Pulmonary artery endothelial cell (primary cell): ENCODE measurements at regions not wholly inside any gene's neighbourhood (a gene's known extent, or its start where the extent isn't known, plus 50 kb on each side); places are given as distances from the start of the nearest gene placed in this dataset.

Experiments
- DNase-seq: peaks from one replicate; pipeline ENCODE4 v3.0.0-alpha.2; 2011; ENCODE audit warnings: low read depth, low spot score

DNA sequence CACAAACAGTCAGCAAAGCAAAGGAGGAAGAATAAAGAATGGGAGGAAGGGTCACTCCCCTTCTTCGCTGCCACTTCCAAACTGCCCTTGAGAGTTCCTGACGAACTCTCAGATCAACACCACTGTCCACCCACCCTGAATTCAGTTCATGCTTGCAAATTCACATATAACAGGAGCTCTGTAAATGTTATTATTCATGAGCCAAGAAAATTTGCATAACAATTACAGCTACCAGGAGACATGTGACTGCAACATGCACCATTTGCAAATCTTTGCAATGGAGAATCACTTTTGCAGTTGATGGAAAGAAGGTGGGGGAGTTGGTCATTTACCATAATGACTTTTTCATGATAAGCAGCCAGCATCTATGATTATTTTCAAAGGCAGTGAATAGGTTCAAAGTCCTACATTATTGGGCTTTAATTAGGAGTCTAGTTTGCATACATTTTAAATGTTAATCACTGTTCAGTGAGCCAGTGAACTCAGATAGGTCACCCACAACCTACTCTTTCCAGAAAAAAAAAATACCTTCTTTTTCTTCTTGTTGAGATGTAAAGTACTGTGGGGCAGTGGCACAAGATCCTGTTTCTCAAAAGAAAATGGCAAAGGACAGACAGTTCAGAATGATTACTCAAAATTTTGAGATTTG is 149.7 kb downstream of the CAAP1 start:
- no peak for DNase-seq

GRCh38 chr9:26735160-26735559 is 157.4 kb downstream of the CAAP1 start:
- no peak for DNase-seq

DNA sequence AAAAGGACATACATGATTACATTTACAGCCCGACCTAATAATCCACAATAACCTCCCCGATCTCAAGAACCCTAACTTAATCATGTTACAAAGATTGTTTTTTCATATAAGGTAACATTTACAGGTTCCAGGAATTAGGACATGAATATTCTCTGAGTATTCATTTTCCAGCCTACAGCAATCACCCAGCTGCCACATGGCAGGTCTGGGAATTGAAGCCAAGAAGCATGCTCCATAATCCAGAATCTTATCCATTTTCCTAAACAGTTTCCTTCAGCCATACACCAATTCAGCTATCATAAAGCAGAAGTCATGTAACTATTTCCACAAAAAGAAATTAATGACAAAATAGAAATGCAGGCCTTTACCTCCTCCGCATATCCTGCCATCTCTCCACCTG is 163.4 kb downstream of the CAAP1 start:
- no peak for DNase-seq

DNA sequence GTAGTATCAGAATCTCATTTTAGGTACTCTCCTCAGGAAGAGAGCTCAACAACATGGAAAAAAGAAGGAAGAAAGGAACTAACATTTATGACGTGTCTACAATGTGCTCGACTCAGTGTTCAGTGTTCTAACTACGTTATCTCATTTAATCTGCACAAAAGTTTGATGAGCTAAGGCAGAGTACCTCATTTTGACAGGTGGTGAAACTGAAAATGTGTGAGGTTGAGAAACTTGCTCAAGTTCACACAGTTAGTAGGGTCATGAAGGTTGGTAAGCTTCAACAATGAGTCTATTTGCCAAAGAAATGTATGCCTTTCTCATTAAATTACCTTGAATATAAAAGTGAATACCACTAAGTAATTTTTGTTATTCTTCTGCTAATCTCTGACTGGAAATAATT is 165.1 kb downstream of the CAAP1 start:
- no peak for DNase-seq

DNA sequence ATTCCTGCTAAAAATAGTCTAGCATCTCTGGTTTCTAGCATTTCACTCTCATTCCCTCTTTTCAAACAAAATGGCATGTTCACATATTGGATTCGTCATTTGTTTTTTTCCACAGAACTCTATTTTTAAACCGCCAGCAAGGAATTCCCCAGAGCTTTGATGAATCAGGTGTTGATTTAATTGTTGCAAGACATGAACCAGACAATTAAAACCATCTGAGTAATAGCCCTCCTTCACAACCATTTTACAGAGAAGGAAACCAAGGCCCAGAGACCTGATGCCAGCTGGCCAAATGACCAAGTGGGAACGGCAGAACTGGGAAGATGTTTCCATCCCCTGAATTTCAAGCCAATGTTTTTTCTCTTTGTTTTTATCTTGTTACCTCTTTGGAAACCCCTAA is 167.0 kb downstream of the CAAP1 start:
- DNase-seq, result no peak

DNA sequence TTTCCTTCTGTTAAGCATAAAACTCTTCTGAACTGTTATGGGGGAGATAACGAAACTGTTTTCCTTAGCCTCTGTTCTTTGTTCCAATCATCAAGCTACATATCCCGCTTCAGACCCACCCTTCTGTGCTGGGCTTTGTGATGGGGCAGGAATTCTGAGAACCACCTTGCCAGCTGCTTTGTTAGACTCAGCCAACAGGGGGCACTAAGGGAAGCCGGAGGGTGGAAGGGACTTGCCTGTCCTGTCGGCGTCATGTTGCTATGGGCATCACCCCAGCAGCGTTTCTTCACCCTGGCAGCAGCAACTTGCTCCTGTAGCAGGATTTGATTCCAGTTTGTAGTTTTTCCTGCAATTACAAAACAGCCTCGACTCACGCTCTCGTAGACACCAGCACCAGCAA is 169.1 kb downstream of the CAAP1 start:
- no peak for DNase-seq

- DNase-seq, result no peak
Measured at GRCh38 chr9:26722755-26723154, 169.8 kb downstream of the CAAP1 start.

- no peak for DNase-seq
Measured at GRCh38 chr9:26710008-26710407, 182.6 kb downstream of the CAAP1 start.

GRCh38 chr9:26706223-26706622 is 186.4 kb downstream of the CAAP1 start:
- no peak for DNase-seq

GRCh38 chr9:26695298-26695622 is 197.3 kb downstream of the CAAP1 start:
- no peak for DNase-seq

DNA sequence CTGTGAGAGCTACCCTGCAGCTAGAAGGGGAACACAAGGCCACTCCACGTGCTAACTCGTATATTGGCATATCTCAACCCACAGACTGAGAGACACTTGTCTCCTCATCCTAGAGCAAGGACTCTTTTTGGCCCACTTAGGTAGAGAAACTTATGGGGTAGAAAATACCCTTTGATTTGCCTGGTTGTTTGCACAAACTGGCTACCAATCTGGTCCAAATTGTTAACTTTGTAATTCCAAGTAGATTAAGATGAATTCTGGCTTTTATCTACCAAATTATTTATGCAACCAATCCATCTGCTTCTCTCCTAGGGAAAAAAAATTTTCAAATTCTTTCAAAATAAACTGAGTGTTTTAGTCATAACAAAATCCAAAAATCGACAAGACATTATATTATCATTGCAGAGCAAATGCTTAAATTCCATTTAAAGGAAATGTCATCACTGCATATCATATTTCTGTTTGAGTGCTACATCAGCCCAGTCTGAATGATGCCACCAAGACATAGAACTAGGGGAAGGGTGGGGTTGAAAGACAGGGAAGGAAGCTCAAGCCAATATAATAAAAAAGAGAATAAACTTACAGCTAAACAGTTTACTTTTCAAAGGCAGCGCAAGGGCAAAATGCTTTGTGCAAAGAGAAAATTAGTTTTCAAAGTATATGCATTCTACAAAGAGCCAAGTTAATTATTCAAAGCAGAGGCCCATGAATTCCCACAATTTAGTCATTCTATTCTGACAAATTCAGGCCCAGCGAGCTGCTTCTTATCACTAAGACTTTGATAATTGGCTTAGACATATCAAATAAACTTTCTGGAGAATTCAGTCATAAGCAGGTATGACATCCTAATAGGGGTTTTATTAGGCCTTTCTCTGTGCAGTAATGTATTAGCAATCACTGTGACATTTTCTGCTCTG is 198.0 kb downstream of the CAAP1 start:
- DNase-seq, result no peak

GRCh38 chr9:26689041-26689440 is 203.6 kb downstream of the CAAP1 start:
- DNase-seq, result no peak

GRCh38 chr9:26687421-26687820 is 205.2 kb downstream of the CAAP1 start:
- DNase-seq, result no peak

DNA sequence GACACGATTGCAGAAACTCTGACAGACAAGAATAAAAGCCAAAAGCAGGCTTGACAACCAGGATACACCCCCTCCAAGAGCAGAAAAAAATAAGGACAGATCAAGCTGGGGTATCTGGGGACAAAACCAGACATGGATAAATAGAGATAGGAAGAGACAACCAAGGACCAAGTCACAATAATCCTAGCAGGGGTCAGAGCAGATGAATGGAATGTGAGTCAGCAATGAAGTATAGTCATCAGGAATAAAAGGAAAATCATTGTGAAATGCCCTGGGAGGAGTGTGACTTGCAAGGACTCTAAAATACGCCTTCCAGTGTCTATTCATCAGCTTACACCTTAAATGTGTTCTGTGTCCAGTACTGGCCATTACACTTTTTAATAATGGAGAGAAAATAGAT is 206.8 kb downstream of the CAAP1 start:
- no peak for DNase-seq

- DNase-seq, result no peak
Measured at GRCh38 chr9:26684029-26684428, 208.6 kb downstream of the CAAP1 start.

- DNase-seq, result no peak
Measured at GRCh38 chr9:26682796-26683496, 209.7 kb downstream of the CAAP1 start.

DNA sequence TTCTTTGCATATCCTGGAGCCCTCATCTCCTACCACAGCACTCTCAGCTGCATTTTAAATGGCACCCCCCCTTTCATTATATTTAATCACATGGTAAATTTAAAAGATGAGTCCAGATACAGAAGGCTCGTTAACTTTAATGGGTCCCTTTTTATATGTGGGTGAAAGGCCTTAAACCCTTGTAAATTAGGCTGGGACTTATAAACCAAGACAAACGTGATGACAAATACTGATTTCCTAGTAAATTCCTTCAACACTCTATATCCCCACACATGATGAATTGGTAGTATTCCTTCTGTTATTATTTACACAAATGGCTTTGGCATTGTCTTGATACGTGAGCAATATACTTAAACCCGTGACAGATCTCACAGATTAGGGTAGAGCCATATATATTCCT is 210.6 kb downstream of the CAAP1 start:
- DNase-seq, result no peak

DNA sequence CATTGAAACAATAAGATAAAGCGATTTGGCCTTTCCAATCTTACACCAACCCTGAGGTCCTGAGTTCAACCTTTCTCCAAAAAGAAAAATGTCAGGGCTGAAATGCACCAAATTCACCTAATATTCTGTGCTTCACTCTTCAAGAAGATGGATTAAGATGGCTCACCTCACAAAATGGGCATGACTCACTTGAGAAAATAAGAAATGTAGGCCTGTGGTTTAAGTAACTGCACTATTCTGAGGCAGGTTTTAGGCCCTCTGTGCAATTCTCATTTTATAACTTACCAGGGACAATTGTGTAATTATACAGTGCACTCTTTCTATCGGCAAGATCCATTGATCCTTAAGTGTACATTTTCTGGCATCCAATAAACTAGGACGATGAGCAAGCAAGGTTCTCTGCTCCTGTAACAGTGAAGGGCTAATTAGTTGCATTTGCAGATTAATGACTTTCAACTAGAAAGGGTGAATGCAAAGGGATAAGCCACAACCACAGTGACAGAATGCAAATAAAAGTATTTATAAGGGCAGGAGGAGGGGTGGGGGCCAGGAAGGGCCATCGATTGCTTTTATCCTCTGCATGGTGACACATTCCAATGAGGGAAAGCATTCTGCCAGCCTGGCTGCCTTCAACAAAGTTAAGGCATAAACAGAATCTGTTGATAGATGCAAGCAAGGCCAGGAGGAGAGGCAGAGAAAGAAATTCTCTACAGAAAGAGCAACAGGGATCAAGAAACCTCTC is 214.5 kb downstream of the CAAP1 start:
- no peak for DNase-seq

GRCh38 chr9:26675035-26675434 is 217.6 kb downstream of the CAAP1 start:
- DNase-seq, result no peak

DNA sequence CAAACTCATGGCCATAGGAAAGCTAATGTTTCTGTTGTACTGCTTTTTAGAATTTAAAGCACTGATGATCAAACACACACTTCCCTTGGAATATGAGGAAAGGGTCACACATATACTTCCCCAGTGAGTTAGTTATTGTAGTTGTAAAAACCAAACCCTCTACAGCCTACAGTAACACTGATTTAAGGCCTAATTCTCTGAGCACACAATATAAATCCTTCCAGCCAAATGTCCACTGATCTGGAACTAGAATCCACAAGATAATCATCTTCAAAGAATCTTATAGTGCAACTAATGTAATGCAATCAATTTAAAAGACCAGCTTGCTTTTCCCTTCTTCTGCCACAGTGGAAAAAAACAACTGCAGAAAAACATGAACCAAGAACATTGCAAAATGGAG is 219.3 kb downstream of the CAAP1 start:
- no peak for DNase-seq

DNA sequence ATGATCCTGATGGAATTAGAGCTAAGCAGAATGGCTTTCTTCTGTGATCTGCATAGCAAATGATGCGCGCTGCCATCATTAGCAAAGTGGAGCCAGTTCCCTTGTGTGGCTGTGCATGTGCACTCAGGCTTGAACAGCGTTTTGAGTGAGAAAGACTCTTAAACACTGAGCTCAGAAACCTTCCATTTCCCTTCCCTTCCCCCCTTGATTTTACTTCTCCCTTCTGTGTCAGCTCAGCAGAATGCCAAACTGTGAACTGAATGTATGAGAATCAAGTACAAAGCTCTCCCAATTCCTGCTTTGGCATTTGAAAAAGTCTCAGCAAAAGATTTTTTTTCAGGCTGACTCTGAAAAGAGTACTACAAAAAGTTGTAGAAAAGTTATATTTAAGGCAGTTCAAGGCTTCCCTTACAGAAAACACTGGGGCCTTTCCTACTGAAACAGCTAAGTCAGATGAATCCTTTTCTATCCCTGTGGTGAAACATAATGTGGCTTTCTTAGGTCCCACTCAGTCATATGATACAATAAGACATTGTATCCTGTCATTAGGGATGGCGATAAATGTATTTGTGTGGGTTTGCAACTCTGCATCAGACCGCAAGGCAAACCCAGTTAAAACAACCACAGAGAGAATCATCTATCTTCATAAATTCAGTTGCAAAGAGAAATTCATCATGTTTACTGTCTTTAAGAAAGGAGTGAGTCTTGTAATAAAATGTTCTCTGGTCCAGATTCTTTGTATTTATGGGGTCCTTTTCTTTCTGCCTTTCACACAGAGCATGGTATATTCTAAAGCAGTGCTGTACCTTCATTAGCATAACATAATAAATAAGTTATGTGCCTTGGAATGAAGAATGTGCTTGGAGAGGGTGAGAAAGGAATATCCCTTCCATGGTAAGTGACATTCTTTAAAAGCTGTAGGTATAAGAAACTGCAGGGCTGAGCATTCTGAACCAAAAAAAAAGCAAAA is 222.6 kb downstream of the CAAP1 start:
- no peak for DNase-seq
